Cardiac septum (tissue), 1 donor: ENCODE measurements at regions not wholly inside any gene's neighbourhood (a gene's known extent, or its start where the extent isn't known, plus 50 kb on each side); places are given as distances from the start of the nearest gene placed in this dataset.

Experiments used
- DNase-seq: peaks from one replicate; pipeline ENCODE4 v3.0.0-alpha.2; 2020; ENCODE audit warnings: low spot score
- intact Hi-C: fragments of 100-400 bp; cut with DNase I; formaldehyde crosslinking; loops from one replicate; pipeline ENCODE4 v1.14.0; 2022
- donor health status: DM: no; HTN: no; CAD: no.

DNA sequence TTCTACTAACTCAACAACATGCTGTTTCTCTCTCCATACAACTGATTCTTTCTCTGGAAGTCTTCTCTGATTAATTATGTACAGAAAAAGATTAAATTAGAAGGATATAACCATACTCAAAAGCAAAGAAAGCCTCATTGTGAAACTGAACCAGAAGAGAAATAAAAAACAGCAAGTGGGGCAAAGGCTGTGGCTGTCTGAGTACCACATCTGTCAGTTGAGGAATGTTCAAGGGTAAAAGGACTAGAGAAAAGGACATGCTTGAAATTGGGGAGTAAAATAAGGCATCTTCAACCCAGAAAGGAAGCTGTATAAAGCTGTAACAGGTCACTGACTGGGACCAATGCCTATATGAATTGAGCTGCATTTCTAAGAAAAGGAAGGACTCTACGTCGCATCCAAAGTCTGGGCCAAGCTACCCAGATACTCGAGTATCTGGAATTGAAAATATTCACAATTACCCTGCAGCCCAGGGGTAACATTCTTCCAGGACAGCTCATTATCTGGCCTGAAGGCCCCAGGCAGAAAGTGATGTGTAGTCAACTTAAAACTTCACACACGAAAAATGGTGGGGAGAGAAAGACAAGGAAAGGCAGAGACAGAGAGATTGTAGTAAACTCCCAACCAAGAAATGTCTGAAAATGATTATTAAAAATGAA is 356.0 kb upstream of the GALNT5 start:
- no peak for DNase-seq
- intact Hi-C loops, result no loop called here

DNA sequence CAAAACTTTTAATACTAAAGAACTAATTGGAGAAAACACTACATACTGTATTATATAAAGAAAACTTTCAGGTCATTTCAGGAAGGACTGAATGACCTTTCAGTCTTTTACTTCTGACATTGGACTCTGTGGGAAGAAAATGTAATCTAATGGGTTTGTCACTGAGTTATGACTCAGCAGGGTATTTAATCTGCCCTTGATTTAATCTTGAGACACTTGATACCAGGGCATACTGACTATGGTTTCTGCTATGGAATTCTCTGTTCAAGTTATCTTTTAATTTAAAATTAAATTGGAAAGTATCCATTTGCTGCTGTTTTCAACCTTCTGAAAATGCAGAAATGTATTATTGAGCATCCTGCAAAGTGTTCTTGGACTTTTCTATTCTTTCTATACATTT is 354.2 kb upstream of the GALNT5 start:
- intact Hi-C loops, result no loop called here
- no peak for DNase-seq

- intact Hi-C loops, result no loop called here
Measured at GRCh38 chr2:156907806-156908205, 349.7 kb upstream of the GALNT5 start.

GRCh38 chr2:156908825-156909224 is 348.7 kb upstream of the GALNT5 start:
- intact Hi-C loops, result no loop called here
- DNase-seq, result no peak

More at GRCh38 chr2:156907806-156908205, 349.7 kb upstream of the GALNT5 start:
- no peak for DNase-seq

DNA sequence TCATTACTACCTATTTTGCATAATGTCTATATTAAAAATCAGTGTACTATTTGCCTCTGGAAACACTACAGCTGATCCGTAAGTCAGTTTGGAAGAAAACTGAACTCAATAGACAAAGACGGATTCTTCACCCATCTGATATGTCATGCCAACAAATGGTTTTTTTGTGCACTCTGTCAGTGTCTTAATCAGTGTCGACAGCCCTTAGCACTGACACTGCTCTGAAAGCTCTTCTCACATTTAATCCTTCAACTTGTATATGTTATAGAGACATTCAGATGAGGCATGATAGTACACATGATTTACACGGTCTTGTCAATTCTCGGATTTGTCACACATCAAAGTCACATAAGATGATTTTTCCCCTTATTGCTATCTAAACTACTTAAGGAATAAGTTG is 347.5 kb upstream of the GALNT5 start:
- intact Hi-C loops, result no loop called here
- DNase-seq, result no peak

GRCh38 chr2:156915332-156915731 is 342.2 kb upstream of the GALNT5 start:
- intact Hi-C loops, result no loop called here
- DNase-seq, result no peak

DNA sequence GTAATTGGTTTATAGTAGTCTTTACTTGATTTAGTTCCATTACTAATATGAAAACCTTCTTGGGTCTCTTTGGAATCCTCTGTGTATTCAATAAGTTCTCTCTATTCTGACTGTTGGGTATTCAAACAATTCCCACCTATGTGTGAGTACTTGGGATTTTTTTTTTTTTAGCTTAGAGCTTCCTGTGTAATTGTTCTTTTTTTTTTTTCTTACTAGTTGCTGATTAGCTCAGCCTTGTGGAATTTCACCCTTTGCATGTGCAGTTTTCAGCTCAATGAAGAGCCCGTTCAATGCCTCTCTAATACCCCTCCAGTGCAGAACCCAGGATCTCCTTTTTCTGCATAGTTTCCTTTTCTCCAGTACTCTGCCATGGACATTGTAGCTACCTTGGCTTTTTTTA is 339.1 kb upstream of the GALNT5 start:
- intact Hi-C loops, result no loop called here

DNA sequence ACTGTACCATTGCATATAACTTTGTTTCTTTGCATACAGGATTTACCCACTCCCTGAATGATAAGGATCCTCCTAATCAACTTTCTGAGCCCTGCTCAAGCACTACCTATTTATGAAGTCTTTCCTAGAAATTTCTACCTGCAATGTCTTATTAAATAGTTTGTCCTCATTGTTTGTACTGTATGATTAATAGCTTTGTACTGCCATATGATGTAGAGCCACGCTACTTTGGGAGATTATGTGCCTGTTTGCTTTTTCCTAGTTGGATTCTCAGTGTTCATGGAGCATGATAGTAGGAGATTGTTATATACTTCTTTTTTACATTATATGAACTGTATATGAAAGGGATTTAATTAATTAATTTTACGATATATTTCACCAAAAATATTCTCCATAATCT is 327.1 kb upstream of the GALNT5 start:
- intact Hi-C loops, result no loop called here
- DNase-seq, result no peak

More for the DNA sequence above, 339.1 kb upstream of the GALNT5 start:
- DNase-seq, result no peak

DNA sequence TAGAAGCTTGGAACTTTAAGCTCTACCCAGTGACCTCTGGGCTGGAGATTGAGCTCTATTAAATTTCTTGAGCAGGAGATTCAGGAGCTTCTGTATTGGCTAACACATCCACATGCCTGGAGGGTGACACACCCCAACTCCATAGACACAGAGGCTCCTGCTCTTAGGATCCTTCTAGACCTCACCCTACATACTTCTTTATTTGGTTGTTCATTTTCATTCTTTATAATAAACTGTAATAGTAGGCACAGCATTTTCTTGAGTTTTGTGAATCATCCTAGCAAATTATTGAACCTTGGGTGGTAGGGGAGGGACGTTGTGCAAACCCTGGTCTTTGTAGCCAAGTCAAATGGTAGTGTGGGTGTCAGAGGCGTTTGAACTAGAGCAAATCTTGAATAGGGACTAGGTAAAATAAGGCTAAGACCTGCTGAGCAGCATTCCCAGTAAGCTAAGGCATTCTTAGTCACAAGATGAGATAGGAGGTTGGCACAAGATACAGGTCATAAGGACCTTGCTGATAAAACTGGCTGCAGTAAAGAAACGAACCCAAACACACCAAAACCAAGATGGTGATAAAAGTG is 323.8 kb upstream of the GALNT5 start:
- intact Hi-C loops, result no loop called here
- DNase-seq, result no peak

DNA sequence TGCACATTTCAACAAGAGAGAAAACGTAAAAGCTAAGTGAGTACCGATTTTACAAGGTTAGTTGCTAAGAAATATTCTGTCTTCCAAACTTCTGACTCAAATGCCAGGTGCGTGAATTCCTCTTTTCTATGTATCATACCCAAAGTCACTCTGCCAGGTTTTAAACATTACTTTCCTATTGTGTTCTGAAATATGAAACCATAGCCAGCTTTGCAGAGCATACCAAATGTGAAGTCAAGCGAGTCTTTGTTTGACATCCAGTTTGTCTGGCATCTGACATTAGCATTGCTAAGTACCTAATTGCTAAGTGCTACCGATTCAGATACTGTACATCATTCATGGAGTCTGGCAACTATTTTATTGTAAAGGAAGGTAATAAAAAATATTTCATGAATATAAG is 321.9 kb upstream of the GALNT5 start:
- DNase-seq, result no peak

DNA sequence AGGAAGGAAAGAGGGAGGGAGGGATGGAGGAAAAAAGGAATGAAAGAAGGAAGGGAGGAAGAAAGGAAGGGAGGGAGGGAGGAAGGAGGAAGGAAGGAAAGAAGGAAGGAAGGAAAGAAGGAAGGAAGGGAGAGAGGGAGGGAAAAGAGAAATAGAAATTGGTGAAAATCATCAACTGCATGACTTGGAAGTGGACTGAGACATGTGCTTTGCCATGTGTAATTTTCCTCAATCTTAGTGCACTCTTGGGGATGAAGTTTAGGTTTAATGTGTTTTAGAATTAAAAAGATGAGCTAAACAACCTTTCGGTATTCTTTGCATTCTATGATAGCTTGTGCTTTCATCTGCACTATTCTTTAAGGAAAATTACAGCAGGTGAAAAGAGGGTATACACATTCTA is 320.1 kb upstream of the GALNT5 start:
- intact Hi-C loops, result no loop called here
- no peak for DNase-seq

More for the DNA sequence above, 321.9 kb upstream of the GALNT5 start:
- intact Hi-C loops, result no loop called here

DNA sequence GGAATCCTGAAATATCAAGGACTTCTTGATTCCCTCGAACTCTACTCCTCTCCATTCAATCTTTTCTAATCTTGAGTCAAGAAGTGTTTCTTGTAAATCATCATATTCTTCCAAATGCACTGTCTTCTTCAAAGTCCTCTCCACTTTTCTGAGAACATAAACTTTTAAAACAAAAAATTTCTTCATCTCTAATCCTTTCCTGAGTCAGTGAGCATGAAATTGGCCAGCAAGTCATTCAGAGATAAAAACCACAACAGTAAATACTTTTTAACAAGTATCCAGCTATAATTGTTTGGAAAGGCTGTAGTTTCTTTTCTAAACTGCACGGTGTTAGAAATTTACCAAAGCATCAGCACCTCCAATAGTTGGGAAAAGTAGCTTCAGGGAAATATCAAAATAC is 312.6 kb upstream of the GALNT5 start:
- intact Hi-C loops, result no loop called here
- DNase-seq, result no peak

DNA sequence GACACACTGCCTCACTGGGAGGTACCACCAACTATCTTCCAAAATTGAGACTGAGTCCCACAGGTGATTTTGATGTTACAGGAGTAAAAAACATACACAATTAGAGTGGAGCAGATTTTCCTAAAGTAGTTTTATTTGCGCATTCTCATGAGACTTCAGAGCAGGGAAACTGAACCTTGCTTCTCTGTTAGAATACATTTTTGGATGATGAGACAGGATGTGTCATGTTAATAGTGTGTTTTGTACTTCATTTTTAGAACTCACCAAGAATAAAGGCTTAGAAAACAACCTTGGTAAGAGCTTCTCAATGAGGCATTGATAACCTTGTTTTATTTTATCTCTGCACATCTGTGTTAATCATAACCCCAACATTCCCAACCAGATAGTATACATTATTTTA is 310.2 kb upstream of the GALNT5 start:
- intact Hi-C loops, result no loop called here
- no peak for DNase-seq

DNA sequence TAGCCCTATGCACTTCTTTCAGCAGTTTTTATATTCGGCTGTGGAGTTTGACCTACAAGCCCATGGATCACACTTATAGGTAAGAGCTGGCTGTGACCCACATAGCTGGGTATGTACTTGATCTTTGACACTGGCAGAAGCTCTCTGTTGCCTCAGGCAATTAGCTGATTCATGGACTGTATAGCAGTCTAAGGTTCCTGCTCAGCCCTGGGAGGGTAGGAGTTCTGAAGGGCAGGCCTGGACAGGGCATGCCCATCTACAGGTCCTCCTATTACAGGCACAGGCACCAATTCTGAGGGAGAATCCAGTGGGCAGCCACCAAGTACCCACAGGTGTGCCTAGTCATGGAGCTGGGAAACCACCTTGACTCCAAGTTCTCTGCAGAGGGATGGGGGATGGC is 301.8 kb upstream of the GALNT5 start:
- DNase-seq, result no peak
- intact Hi-C loops, result no loop called here

DNA sequence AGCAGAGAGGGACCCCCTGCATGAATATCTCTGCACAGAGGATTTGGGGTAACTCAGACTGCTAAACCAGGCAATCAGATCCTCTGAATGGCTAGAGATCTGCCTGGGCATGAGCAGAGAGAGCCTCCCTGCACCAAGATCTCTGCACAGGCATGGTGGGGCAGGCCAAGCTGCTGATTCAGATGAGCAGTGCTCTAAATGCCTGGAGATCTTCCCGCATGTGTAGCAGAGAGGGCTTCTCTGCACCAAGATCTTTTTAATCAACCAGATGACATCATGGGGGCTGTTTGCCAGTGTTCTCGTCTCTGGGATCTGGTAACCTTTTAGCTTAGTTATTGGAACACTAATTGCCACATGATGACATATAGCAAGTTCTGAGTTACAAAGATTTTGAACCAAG is 301.3 kb upstream of the GALNT5 start:
- intact Hi-C loops, result no loop called here

DNA sequence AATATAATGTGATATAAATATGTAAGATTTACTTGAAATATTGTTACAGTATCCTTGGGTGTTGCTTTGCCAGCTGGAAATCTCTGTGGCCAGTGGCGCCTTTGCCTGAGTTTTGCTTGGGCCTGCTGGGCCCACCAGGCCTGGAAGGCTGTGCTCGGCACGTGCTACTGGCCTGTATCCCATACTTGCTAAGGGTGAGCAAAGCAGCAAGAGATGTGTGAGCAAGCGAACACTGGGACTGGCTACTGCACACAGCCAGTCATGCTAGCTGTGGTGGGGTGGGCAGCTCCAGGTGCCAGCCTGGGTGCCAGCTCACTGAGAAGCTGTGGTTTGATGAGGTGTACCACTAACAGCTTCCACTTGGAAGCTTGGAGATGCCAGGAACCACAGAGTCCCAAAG is 299.1 kb upstream of the GALNT5 start:
- intact Hi-C loops, result no loop called here
- DNase-seq, result no peak

More for the DNA sequence above, 301.3 kb upstream of the GALNT5 start:
- no peak for DNase-seq

- intact Hi-C loops, result no loop called here
- no peak for DNase-seq
Measured at GRCh38 chr2:156959481-156959880, 298.0 kb upstream of the GALNT5 start.

GRCh38 chr2:156982615-156983014 is 274.9 kb upstream of the GALNT5 start:
- intact Hi-C loops, result no loop called here
- DNase-seq, result no peak

- no peak for DNase-seq
- intact Hi-C loops, result no loop called here
Measured at GRCh38 chr2:156986339-156986988, 271.0 kb upstream of the GALNT5 start.

GRCh38 chr2:156999661-157000060 is 257.8 kb upstream of the GALNT5 start:
- intact Hi-C loops, result no loop called here
- DNase-seq, result no peak

GRCh38 chr2:157004789-157005188 is 252.7 kb upstream of the GALNT5 start:
- intact Hi-C loops, result no loop called here

More at GRCh38 chr2:157004789-157005188, 252.7 kb upstream of the GALNT5 start:
- DNase-seq, result no peak
